ENCODE measurements at regions not wholly inside any gene's neighbourhood (a gene's known extent, or its start where the extent isn't known, plus 50 kb on each side); places are given as distances from the start of the nearest gene placed in this dataset.
A peak's percentile ranks its signal among the peaks of the same experiment; 100 is the strongest.

DNA sequence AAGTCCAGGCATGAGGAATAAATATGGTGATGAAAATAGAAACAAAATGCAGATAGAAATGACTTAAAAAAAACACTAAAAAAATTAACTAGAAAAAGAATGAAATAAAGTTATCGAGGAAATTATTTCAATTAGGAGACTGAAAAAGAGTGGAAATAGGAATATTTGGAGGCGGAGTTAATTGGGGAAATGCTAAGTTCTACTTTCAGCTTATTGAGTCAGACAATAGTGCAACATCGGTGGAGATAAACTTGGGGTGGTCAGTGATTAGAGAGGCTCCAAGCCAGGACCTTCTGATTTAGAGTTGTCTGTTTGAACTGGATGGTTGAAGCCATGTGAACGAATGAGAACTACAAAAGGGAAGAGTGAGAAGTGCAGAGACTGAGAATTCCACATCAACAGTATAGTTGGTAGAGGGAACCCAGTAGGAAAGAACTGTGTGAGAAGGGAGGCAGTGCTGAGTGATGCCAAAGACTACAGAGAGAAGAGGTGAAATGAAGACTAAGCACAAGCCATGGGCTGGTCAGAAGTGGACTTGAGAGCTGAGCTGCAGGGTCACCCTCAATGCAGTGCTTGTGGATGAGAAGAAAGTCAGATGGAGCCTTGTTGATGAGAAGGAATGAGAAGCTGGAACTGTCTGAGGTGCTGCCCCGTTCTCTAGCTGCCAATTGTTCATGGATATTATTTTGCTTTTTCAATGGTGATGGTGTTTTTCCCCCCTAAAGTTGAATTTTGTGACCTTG, 160.7 kb downstream of the ICE1 start:
- DNase-seq: no peak

DNA sequence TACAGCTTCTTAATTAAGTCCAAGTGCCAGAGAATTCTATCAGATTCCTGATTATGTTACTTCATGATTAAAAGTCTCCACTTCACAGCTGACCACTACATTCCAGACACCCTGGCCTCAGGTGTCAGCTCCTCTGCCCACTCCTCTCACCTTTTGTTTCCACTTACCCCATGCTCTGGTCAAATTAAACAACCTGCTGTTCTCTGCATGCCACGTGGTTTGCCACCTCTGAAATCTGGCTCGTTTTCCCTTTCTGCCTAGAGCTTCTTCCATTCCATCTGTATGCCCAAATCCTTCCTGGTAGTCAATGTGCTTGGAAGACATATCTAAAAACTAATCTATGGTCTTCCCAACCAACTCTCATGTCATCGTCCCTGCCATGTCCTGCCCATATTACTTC, 158.6 kb downstream of the ICE1 start:
- no peak for DNase-seq

DNA sequence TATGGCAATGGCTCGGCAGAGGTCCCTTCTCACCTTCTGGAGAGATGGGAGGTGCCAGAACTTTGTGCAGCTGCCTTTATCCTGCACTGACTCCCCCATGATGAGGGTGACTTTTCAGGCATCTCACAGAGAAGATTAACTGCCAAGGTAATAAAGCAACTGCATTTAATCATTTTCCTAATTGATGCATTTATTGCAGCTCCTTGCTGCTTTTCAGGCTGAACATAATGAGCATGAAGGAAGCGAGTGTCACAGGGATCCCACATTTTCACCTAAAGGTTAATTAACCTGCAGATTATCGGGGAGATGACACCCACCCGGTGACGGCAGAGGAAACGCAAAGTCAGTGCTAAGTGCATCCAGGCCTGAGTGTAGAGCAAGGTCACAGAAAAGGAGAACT, 154.3 kb downstream of the ICE1 start:
- DNase-seq: no peak

DNA sequence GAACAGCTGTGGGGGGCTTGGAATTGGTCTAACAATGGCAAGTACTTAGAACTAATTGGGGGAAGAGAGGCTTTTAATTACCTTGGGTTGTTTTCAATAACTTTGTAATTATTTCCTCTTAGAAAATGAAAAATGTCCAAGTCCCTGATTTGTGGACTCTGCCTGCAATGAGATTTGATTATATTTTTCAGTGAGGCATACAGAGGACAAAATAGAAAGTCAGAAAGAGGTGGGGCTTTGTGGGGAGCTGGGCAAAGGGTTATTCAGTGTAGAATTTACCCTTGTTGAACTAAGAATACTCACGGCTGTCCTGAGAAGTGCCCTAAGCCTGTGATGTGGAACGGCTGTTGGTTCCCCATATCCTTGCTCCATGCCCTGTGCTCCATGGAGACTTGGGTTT, 153.0 kb downstream of the ICE1 start:
- DNase-seq: no peak

DNA sequence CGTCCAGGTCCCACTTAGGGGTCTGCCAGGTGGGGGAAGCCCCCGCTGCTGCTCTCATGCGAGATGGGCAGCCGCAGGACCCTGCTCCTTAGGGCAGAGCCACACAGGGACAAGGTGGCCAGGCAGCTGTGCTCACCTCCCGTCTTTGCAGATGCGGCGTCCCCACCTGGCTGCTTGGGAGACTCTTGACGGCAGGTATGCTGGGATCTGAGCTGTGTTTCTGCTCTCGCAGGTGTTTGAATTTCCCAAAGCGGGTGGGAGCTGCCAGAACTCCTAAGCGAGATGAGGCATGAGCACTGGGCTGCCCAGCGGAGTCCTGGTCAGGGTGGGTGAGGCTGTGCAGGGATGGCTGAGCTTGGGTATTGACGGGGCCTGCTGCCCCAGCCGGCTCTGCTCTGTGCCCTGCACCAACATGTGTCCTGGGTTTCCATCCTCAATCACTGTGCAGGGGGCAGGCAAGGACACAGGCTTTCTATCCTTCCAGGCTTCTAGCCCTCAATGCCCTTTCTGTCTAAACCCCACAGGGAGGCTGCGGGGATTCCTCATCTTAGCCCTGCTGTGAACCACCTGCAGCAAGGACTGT, 151.4 kb downstream of the ICE1 start:
- DNase-seq: no peak

DNA sequence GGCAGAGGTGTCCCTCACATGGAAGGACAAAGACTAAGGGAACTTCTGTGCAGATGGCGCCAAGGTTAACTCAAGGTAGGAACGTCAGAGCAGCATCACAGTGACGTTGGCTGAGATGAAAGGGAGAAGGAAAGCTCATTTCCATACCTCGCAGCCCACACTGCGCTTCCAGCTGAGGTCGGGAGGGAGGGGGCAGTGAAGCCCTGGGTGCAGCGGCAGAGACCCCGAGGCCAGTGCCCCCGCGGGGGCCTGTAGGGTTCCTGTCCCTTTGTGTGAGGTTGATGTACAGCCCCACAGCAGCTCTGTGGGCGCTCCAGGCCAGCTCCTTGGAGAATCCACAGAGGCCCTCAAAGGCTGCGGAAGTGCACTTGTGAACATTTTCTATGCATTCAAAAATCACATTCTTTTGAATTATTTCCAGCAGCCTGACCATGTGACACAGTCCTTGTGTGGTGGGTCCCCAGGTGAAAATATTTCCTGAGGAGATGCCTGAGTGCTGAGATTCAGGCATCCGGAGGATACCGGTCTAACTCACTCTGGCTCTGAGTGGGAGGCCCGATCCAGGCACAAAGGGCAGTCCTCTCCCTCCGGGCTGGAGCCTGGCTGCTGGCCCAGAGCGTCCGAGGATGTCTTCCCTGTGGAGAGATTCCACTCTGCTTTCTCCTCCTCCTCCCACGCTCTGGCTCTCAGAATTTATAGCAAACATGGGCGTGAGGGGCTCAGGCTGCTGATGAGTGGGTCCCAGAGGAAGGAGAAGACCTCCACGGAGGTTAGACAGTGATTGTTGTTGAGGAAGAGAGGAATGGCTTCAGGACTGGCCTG, 150.7 kb downstream of the ICE1 start:
- DNase-seq: no peak

DNA sequence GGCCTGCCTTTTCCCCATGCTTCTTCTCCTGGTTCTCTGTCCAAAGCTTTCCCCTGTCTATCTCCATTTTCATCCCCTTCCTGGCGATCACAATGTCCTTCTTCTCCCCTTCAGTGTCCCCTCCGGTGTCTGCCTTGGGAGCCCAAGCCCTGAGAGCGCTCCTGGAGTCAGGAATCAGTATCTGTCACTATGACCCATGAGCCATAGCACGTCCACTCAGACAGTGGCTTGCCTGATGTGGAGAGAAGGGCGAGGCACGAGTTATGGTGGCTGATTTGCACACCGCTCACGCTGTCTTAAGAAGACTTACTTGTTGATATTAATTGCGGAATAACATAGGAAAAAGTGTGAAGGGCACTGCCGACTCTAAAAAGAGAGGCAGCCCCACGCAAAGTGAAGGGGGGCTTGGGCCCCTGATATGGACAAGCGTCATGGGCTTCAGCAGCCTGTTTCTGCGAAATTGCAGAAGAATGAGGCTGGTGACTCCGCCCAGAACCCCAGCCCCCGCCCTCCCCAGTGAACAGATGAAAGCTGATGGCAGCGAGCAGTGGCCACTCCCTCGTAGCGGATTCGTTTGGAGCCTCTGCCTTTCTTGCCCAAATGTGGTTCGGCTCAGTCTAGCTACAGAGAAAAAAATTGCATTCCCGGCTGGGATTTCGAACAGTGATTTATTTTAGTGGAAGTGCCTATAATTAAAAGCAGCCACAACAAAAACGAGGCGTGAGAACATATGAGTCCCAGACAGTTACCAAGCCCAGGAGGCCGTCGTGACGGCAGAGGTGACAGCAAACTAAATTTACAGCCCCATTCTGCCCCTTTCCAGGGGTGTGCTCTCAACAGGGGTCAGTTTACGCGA, 149.8 kb downstream of the ICE1 start:
- peak in 1 of 2 donors; percentile 10 for DNase-seq

DNA sequence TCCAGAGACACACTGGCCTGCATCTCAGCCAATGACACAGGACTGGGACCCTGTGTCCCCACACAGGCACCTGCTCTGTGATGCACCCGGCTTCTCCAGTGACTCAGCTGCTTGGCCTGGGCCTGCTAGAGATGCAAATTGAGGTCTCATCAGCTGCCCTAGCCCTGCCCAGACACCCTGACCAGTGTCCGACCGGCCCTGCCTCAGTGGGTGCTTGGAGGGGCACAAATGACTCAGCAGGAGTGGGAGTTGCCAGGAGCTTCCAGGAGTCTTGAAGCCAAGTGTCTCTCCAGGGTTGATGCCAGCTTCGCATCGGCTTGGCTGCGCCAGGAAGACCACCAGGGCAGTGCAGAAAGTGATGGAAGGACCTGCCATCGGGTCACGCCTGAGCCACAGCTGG, 148.2 kb downstream of the ICE1 start:
- DNase-seq: no peak

DNA sequence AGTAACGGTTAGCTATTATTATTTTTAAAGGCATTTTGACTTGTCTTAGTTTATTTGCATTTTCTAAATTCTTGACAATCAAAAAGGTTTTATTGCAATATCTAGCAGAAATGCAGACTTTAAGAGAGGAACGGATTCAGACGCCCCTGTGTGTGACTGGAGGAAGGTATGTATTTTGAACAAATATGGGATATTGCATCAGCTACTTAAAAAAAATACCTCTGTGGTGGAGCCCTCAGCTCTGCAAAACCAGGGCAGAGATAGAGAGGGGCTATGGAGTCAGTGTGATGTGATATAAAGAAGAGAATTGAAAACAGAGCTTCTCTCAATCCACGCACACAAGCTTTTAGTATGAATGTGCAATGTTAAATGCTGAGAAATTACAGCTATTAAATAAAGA, 142.4 kb downstream of the ICE1 start:
- no peak for DNase-seq

DNA sequence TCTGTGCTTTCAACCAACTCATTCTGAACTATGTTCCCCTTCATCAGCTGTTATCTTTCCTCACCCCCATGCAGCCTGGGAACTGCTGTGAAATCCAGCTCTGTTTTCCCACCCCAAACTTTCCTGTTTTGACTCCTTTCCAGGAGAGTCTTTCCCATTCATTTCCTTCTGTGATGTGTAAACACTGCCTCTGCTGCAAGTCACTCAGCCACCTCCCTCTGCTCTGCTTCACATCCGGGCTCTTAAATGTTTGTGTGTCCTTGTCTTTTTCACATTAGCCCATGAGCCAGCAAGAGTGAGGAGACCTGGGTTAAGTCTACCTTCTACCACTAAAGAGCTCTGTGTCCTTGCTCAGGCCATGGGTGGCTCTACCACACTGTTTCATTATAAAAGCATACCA, 137.5 kb downstream of the ICE1 start:
- no peak for DNase-seq

DNA sequence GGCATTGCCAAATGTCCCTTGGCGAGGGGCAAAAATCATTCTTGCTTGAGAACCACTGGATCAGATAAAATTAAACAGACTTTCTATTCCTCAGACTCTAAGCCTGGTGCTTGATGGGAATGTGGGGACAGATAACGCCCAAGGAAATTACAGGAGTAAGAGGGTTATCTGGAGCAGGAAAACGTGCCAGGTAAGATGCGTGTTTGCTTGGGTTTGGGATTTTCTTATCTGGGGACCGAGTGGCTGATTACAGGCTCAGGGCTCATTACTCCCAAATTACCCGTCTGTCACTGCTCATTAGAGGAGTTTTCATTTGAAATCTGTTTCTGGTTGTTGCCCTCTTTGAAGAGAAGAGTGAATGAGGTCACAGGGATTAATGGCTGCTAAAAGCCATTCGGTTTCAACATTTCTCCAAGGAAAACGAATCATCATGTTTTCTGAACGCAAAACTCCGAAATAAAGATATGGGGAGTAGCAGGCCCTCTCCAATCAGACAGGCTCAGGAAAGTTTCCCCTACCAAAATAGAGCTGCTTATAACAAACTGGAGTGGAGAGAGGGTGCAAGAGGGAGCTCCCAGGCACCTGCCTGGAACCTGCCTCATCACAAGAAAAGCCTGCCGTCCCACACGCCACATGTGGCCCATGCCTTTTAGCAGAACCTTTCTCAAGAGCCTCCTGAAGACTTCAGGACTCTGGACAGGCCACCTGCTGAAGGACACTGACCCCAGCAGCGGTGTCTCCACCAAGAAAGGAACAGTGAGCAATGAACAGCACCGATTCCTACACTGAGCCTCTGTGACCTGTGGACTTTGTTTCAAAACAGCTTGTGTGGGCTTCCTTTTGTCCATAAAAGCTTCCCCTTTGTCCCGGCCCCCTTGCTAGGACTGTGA, 136.4 kb downstream of the ICE1 start:
- DNase-seq: no peak

DNA sequence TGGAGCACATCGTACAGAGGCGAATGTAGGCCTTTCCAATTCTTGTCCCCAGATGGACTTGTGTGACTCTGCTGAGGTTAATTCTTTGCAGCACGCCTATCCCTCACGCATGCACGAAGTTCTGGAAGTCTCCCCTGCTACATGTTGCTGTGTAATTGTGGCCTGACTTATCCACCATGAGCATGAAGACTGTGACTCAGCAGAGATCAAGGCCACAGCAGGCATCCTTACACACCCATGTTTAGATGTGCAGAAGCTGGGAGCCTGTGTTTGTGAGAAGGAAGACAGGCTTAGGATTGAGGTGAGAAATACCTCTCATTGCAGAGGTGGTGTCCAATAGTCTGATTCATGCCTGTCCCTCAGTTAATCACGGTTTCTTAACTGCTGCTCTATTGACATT, 135.6 kb downstream of the ICE1 start:
- no peak for DNase-seq

DNA sequence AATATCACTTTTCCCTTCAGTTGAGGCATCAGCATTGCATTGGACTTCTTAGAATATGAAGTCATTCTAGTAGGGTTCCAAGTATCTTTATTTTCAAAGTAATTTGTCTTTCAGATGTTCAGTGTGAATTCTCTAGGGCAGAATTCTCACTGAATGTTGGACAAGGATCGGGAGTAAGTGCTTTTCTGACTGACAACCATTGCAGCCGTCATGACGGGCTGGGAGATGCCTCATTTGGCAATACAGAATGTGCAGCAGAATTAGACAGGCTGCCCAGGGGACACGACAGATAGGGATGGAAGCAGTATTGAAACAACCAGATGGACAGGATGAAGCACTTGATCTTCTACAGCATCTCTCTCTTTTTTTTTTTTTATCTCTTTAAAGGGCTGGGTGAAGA, 129.0 kb downstream of the ICE1 start:
- no peak for DNase-seq

DNA sequence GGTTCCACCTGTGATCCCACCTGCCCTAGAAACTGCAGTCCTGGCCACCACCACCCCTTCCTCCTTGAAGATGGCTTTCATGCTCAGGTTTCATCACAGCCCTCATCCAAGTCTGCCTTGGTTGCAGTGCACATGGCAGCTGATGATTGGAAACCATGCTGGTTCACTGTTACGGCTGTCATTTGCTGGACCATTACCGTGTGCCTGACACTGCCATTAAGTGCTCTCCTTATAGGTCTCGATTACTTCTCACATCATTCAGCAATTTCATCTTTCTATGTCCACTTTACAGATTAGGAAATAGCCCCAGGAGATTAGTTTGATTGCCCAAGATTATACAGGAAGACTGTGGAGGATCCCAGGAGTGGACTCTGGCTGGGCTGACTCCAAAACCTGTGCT, 123.9 kb downstream of the ICE1 start:
- no peak for DNase-seq

DNA sequence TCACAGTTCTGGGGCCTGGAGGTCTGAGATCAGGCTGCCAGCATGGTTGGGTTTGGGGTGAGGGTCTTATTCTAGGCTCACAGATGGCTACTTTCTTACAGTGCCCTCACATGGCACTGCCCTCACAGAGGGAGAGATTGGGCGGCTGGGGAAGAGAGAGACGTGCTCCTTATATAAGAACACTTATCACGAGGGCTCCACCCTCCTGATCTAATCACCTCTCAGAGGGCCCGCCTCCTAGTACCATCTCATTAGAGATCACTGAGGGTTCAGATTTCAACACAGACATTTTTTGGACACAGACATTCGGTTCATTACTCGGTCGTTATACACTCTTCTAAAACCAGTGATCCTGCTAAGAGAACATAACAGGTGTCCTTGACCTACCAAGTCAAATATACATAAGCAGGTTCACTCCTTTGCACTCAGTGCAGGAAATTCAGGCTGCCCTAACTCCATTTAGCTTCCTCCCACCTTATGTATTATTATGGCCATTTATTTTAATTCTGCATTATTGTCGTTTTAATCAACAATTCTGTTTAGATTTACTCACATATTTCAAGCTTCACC, 121.7 kb downstream of the ICE1 start:
- no peak for DNase-seq

DNA sequence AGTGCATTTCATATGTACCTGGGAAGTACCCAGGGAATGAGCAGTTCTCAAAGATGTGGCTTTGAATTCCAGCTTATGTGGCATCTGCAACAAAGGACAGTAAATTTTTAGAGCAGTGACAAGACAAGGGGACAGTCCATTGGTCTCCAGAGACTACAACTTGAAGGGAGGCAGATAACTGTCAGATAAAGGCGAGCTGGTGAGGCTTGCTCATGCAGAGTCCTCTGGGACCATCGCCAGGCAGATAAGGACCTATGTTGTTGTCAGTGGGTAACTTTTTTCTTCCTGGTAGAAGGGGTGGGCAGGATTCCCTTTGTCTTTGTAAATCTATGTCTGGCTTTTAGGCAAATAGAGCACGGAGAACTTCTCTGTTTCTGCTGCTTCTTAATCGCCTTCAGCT, 120.2 kb downstream of the ICE1 start:
- no peak for DNase-seq

DNA sequence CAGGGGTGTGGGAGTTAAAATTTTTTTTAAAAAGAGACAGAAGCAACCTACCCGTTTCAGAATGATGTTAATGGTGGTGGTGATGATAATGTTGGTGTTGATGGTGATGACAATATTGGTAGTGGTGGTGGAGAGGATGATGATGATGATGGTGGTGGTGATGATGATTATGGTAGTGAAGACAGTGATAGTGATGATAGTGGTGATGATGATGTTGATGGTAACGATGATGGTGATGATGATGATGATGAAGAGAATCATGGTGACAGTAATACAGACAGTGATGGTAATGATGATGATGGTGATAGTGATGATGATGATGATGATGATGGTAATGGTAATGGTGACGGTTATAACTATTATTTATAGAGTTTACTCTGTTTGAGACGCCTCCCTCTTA, 117.6 kb downstream of the ICE1 start:
- no peak for DNase-seq
